HCT116 (cell line): ENCODE measurements at regions not wholly inside any gene's neighbourhood (a gene's known extent, or its start where the extent isn't known, plus 50 kb on each side); places are given as distances from the start of the nearest gene placed in this dataset.

ENCODE experiments used
- ATAC-seq: fragments of 200-7000 bp; cut with Tn5 transposase; 2 replicates; pipeline ENCODE4 v1.9.1; 2020; ENCODE audit warnings: mild to moderate bottlenecking, moderate library complexity
- BruUV-seq: library from RNA; stranded (reverse); fragments of 400-500 nt; replicated peaks from 2 replicates; lab custom pipeline; 2021; lab: Mats Ljungman, UMichigan
- CTCF ChIA-PET: fragments of 300-600 bp; sonication (Branson Sonifier 250); formaldehyde crosslinking; loops from one replicate; lab custom pipeline; 2021; ENCODE audit warnings: antibody characterized with exemption; lab: Charles Lee
- POLR2A ChIA-PET: fragments of 300-600, 350-600 bp; sonication (Branson Sonifier 250); formaldehyde crosslinking; loops from one replicate; lab custom pipeline; 2021; ENCODE audit warnings: antibody characterized with exemption; lab: Charles Lee
- RAD21 ChIA-PET, 2 experiments: fragments of 300-600 bp; sonication (Branson Sonifier 250); formaldehyde crosslinking; loops; one replicate each; lab custom pipeline; 2023; ENCODE audit warnings: low total read pairs in 2 of 2; ENCODE audit not compliant: uncharacterized antibody in 2 of 2, unreplicated experiment in 2 of 2, low non-redundant PET in 1 of 2; lab: Charles Lee
- DNase-seq: peaks from one replicate; pipeline ENCODE4 v3.0.0-alpha.2; 2010; ENCODE audit warnings: low read depth, low spot score
- H2AFZ ChIP-seq: fragments of 200-600 bp; shearing (Covaris generic), sonication (generic); 2 replicates; pipeline ENCODE4 v1.6.1; 2017; ENCODE audit warnings: low read depth, mixed run types, mixed read lengths, antibody characterized with exemption, low read length; ENCODE audit not compliant: poor library complexity, severe bottlenecking
- H3K27ac ChIP-seq: 2 replicates; pipeline ENCODE4 v1.5.1; 2012; ENCODE audit warnings: low read depth, low read length
- H3K27me3 ChIP-seq: fragments of 200-600 bp; sonication (generic); 2 replicates; pipeline ENCODE4 v1.6.1; 2016; ENCODE audit warnings: mixed run types, low read length, mixed read lengths; ENCODE audit not compliant: insufficient read depth
- H3K36me3 ChIP-seq, 2 experiments: fragments of 200-500 bp in 1 of 2; fragments of 200-600 bp in 1 of 2; sonication (Bioruptor generic) in 1 of 2; sonication (generic) in 1 of 2; 2 replicates each; pipeline versions ENCODE4 v1.5.1 to v1.6.1; 2014 to 2016; ENCODE audit warnings: low read length in 2 of 2, inconsistent platforms in 1 of 2, mixed read lengths in 1 of 2, mixed run types in 1 of 2; ENCODE audit not compliant: insufficient read depth in 2 of 2, control insufficient read depth in 1 of 2
- H3K4me1 ChIP-seq, 2 experiments: fragments of 200-600 bp in 1 of 2; sonication (generic) in 1 of 2; 2 replicates each; pipeline versions ENCODE4 v1.5.1 to v1.6.1; 2012 to 2017; ENCODE audit warnings: low read length in 2 of 2, inconsistent platforms in 1 of 2, mild to moderate bottlenecking in 1 of 2, mixed read lengths in 1 of 2, mixed run types in 1 of 2, moderate library complexity in 1 of 2; ENCODE audit not compliant: insufficient read depth in 2 of 2, control insufficient read depth in 1 of 2
- H3K4me2 ChIP-seq: fragments of 200-600 bp; sonication (generic); 2 replicates; pipeline ENCODE4 v1.6.1; 2017; ENCODE audit warnings: mixed run types, low read length, mixed read lengths
- H3K4me3 ChIP-seq, 2 experiments: fragments of 200-600 bp in 1 of 2; sonication (generic) in 1 of 2; replicated peaks in 1 of 2; 2 replicates each; pipeline ENCODE4 v1.5.1; 2011 to 2016; ENCODE audit warnings: low read length in 2 of 2, control low read depth in 1 of 2, low read depth in 1 of 2, mild to moderate bottlenecking in 1 of 2, mixed read lengths in 1 of 2, mixed run types in 1 of 2
- H3K79me2 ChIP-seq: fragments of 200-600 bp; sonication (generic); 2 replicates; pipeline ENCODE4 v1.6.1; 2017; ENCODE audit warnings: mild to moderate bottlenecking, mixed run types, low read length, moderate library complexity, mixed read lengths; ENCODE audit not compliant: insufficient read depth
- H3K9ac ChIP-seq: fragments of 200-600 bp; sonication (generic); 2 replicates; pipeline ENCODE4 v1.6.1; 2016; ENCODE audit warnings: low read length, mixed read lengths
- H3K9me2 ChIP-seq: fragments of 200-600 bp; sonication (generic), shearing (Covaris generic); 2 replicates; pipeline ENCODE4 v1.6.1; 2017; ENCODE audit warnings: mixed run types, mild to moderate bottlenecking, moderate library complexity; ENCODE audit not compliant: insufficient read depth
- H3K9me3 ChIP-seq, 2 experiments: fragments of 200-500 bp in 1 of 2; fragments of 200-600 bp in 1 of 2; sonication (Bioruptor generic) in 1 of 2; sonication (generic) in 1 of 2; 2 replicates each; pipeline ENCODE4 v1.6.1; 2014 to 2017; ENCODE audit warnings: low read length in 2 of 2, mixed read lengths in 2 of 2, inconsistent platforms in 1 of 2, low read depth in 1 of 2, mild to moderate bottlenecking in 1 of 2, mixed run types in 1 of 2, moderate library complexity in 1 of 2; ENCODE audit not compliant: control insufficient read depth in 1 of 2, insufficient read depth in 1 of 2
- H4K20me1 ChIP-seq: fragments of 200-600 bp; sonication (generic), shearing (Covaris generic); 2 replicates; pipeline ENCODE4 v1.6.1; 2017; ENCODE audit warnings: mixed run types, mild to moderate bottlenecking, moderate library complexity; ENCODE audit not compliant: insufficient read depth
- ATF3 ChIP-seq: IDR thresholded peaks from 2 replicates; pipeline ENCODE4 v1.6.1; 2012
- CEBPB ChIP-seq: IDR thresholded peaks from 2 replicates; pipeline ENCODE4 v1.6.1; 2012; ENCODE audit warnings: low read depth
- ELF1 ChIP-seq: IDR thresholded peaks from 2 replicates; pipeline ENCODE4 v1.6.1; 2012; ENCODE audit warnings: low read depth, borderline replicate concordance
- EZH2 ChIP-seq: fragments of 200-600 bp; sonication (generic); IDR thresholded peaks from 2 replicates; pipeline ENCODE4 v1.6.1; 2017; ENCODE audit warnings: antibody characterized with exemption, mixed run types
- FOSL1 ChIP-seq: IDR thresholded peaks from 2 replicates; pipeline ENCODE4 v1.6.1; 2012; ENCODE audit warnings: low read depth
- JUND ChIP-seq: IDR thresholded peaks from 2 replicates; pipeline ENCODE4 v1.6.1; 2012
- MAX ChIP-seq: IDR thresholded peaks from 2 replicates; pipeline ENCODE4 v1.6.1; 2012
- POLR2A ChIP-seq: IDR thresholded peaks from 2 replicates; pipeline ENCODE4 v1.7.0; 2011; ENCODE audit warnings: borderline replicate concordance; ENCODE audit not compliant: insufficient read depth, insufficient read length; ENCODE audit errors: extremely low read depth
- RAD21 ChIP-seq: IDR thresholded peaks from 2 replicates; pipeline ENCODE4 v1.6.1; 2012; ENCODE audit warnings: low read depth, mild to moderate bottlenecking
- SIN3A ChIP-seq: IDR thresholded peaks from 2 replicates; pipeline ENCODE4 v1.6.1; 2012; ENCODE audit warnings: low read depth
- SP1 ChIP-seq: IDR thresholded peaks from 2 replicates; pipeline ENCODE4 v1.6.1; 2012; ENCODE audit warnings: low read depth
- SRF ChIP-seq: IDR thresholded peaks from 2 replicates; pipeline ENCODE4 v1.6.1; 2012; ENCODE audit warnings: low read depth
- YY1 ChIP-seq: IDR thresholded peaks from 2 replicates; pipeline ENCODE4 v1.6.1; 2011; ENCODE audit warnings: low read length, low read depth, moderate library complexity, mild to moderate bottlenecking; ENCODE audit not compliant: insufficient replicate concordance; ENCODE audit errors: extremely low read depth
- ZFX ChIP-seq: fragments of 450-650 bp; IDR thresholded peaks from 2 replicates; pipeline ENCODE4 v1.6.1; 2017
- ZNF274 ChIP-seq: fragments of 200-500 bp; sonication (Bioruptor generic); IDR thresholded peaks from 2 replicates; pipeline ENCODE4 v1.6.1; 2014; ENCODE audit warnings: mild to moderate bottlenecking, low read depth, low read length, inconsistent platforms
- intact Hi-C: fragments of 100-400 bp; cut with micrococcal nuclease; formaldehyde crosslinking; loops from 2 replicates; pipeline ENCODE4 v1.10.0; 2022
- TF ChIP-seq, protein P1 (sequence below), 3 experiments: fragments of 200-600 bp in 1 of 3; sonication (generic) in 1 of 3; IDR thresholded peaks in 2 of 3; conservative IDR thresholded peaks in 1 of 3; 2 replicates each; pipeline ENCODE4 v1.5.1; 2012 to 2017; ENCODE audit warnings: low read depth in 2 of 3, low read length in 2 of 3, antibody characterized with exemption in 1 of 3, borderline replicate concordance in 1 of 3, control low read depth in 1 of 3, mild to moderate bottlenecking in 1 of 3, mixed read lengths in 1 of 3, mixed run types in 1 of 3, moderate library complexity in 1 of 3; ENCODE audit not compliant: insufficient read depth in 1 of 3

DNA sequence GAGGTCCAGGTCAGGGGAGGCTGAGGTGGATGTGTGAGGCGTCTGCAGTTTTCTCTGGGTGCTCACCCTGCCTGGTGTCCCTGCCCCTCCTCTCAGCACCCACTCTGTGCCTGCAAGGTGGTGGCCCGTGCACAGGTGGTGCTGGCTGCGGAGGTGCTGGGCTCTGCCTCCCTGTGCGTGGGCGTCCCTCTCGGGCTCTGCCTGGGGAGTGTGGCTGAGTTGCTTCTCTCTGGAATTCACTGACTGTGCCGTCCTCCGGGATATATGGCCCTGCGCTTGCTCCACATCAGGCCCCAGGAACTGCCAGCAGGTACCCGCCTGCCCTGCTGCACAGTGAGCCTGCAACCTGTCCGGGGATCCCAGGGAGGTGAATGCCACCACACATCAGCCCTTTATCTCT, 379.1 kb downstream of the TMEM121 start:
- ATAC-seq (no peak), DNase-seq (no peak)
- intact Hi-C loops = no loop called here
- no peak overlapping the region for H3K4me2 ChIP-seq
- no peak overlapping the region for H3K4me3 ChIP-seq
- CTCF ChIA-PET = no interaction called here
- H2AFZ ChIP-seq = no peak overlapping the region
- H3K9me2 ChIP-seq = no peaks in the 10 kb centered on the region
- H3K79me2 ChIP-seq = no peaks in the 10 kb centered on the region
- RAD21 ChIA-PET = no interaction called here
- H3K36me3 ChIP-seq = no peaks in the 10 kb centered on the region
- POLR2A ChIA-PET = no interaction called here
- H3K4me1 ChIP-seq = no peaks in the 10 kb centered on the region
- no peak overlapping the region for H3K27ac ChIP-seq
- BruUV-seq = no TSS peak
- H3K9ac ChIP-seq = no peak overlapping the region
- TF ChIP-seq FOSL1 = no peak
- no peaks in the 10 kb centered on the region for H3K27me3 ChIP-seq
- H4K20me1 ChIP-seq = no peaks in the 10 kb centered on the region
- H3K9me3 ChIP-seq = no peaks in the 10 kb centered on the region

DNA sequence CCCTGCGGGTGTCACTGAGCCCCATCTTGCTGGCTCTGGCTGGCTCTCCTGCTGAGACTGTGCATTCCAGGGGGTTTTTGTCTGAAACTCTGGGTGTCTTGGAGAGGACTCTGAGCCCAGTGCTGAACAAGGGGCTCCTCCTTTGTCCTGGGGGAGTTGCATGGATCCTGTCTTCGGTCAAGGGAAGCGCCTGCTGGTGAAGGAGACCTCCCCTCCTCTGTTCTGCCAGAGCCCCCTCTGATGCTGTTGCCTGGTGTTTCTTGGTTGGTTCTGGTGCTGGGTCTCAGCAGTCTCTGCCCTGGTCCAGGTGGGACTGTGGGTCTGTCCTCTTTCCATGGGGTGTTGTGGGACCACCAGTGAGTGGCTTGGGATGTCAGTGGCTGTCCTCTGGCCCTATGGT, 380.9 kb downstream of the TMEM121 start:
- H3K36me3 ChIP-seq = no peaks in the 10 kb centered on the region

More for the DNA sequence above, 380.9 kb downstream of the TMEM121 start:
- Histone ChIP-seq H3K9me2 (no peaks in the 10 kb centered on the region), H3K4me2 (no peak overlapping the region), H2AFZ (no peak overlapping the region), H3K9me3 (no peaks in the 10 kb centered on the region), H4K20me1 (no peaks in the 10 kb centered on the region), H3K4me1 (no peaks in the 10 kb centered on the region), H3K4me3 (no peak overlapping the region), H3K27me3 (no peaks in the 10 kb centered on the region), H3K27ac (no peak overlapping the region), H3K9ac (no peak overlapping the region), H3K79me2 (no peaks in the 10 kb centered on the region)
- TF ChIP-seq FOSL1 = no peak
- no peak for TF ChIP-seq SP1
- no peak for TF ChIP-seq POLR2A
- TF ChIP-seq ZNF274 = no peak
- TF ChIP-seq YY1 = no peak
- TF ChIP-seq SRF = no peak
- TF ChIP-seq RAD21 = no peak
- TF ChIP-seq ELF1 = no peak
- TF ChIP-seq CEBPB = no peak
- no peak for TF ChIP-seq ZFX
- no peak for TF ChIP-seq JUND
- no peak for TF ChIP-seq SIN3A
- TF ChIP-seq, protein P1, sequence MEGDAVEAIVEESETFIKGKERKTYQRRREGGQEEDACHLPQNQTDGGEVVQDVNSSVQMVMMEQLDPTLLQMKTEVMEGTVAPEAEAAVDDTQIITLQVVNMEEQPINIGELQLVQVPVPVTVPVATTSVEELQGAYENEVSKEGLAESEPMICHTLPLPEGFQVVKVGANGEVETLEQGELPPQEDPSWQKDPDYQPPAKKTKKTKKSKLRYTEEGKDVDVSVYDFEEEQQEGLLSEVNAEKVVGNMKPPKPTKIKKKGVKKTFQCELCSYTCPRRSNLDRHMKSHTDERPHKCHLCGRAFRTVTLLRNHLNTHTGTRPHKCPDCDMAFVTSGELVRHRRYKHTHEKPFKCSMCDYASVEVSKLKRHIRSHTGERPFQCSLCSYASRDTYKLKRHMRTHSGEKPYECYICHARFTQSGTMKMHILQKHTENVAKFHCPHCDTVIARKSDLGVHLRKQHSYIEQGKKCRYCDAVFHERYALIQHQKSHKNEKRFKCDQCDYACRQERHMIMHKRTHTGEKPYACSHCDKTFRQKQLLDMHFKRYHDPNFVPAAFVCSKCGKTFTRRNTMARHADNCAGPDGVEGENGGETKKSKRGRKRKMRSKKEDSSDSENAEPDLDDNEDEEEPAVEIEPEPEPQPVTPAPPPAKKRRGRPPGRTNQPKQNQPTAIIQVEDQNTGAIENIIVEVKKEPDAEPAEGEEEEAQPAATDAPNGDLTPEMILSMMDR (IDR thresholded peaks at IDR 0.05 in 2 of 3, conservative IDR thresholded peaks at IDR 0.05 in 1 of 3; ENCODE audit: borderline replicate concordance in 1 of 3, insufficient read depth in 1 of 3, low read depth in 2 of 3, low read length in 2 of 3) = no peak
- TF ChIP-seq MAX = no peak
- no peak for TF ChIP-seq EZH2
- TF ChIP-seq ATF3 = no peak
- POLR2A ChIA-PET = no interaction called here
- no TSS peak for BruUV-seq
- no peak for ATAC-seq
- DNase-seq = no peak
- CTCF ChIA-PET = no interaction called here
- intact Hi-C loops = no loop called here
- RAD21 ChIA-PET = no interaction called here
